GM21360 (cell line): ENCODE measurements at regions not wholly inside any gene's neighbourhood (a gene's known extent, or its start where the extent isn't known, plus 50 kb on each side); places are given as distances from the start of the nearest gene placed in this dataset.

Experiments
- ATAC-seq: cut with Tn5 transposase; IDR thresholded peaks from one replicate; pipeline ENCODE4 v1.9.1; 2021; ENCODE audit warnings: mild to moderate bottlenecking, moderate library complexity; ENCODE audit not compliant: unreplicated experiment

- no peak for ATAC-seq
These were observed 139.5 kb upstream of the RGMA start for GRCh38 chr15:93228546-93228945.

GRCh38 chr15:93223803-93224202 lies 134.8 kb upstream of the RGMA start:
- no peak for ATAC-seq

- ATAC-seq = no peak
These were observed 132.7 kb upstream of the RGMA start for GRCh38 chr15:93221759-93222158.

GRCh38 chr15:93219859-93220420 lies 130.9 kb upstream of the RGMA start:
- ATAC-seq = no peak

GRCh38 chr15:93217343-93217742 lies 128.3 kb upstream of the RGMA start:
- no peak for ATAC-seq

GRCh38 chr15:93214106-93214505 lies 125.1 kb upstream of the RGMA start:
- ATAC-seq = no peak

GRCh38 chr15:93213281-93213680 lies 124.3 kb upstream of the RGMA start:
- ATAC-seq = no peak

GRCh38 chr15:93212578-93212977 lies 123.6 kb upstream of the RGMA start:
- no peak for ATAC-seq

GRCh38 chr15:93210995-93211394 lies 122.0 kb upstream of the RGMA start:
- ATAC-seq = no peak

GRCh38 chr15:93209690-93210445 lies 120.9 kb upstream of the RGMA start:
- ATAC-seq = no peak

- ATAC-seq = no peak
These were observed 117.9 kb upstream of the RGMA start for GRCh38 chr15:93206893-93207292.

- ATAC-seq = no peak
These were observed 116.4 kb upstream of the RGMA start for GRCh38 chr15:93205413-93205812.

- ATAC-seq = no peak
These were observed 114.0 kb upstream of the RGMA start for GRCh38 chr15:93203036-93203435.

GRCh38 chr15:93202405-93202804 lies 113.4 kb upstream of the RGMA start:
- ATAC-seq = no peak

GRCh38 chr15:93201940-93202339 lies 112.9 kb upstream of the RGMA start:
- no peak for ATAC-seq

GRCh38 chr15:93200837-93201226 lies 111.8 kb upstream of the RGMA start:
- no peak for ATAC-seq

GRCh38 chr15:93200081-93200836 lies 111.2 kb upstream of the RGMA start:
- ATAC-seq = no peak

GRCh38 chr15:93196135-93196670 lies 107.2 kb upstream of the RGMA start:
- ATAC-seq = no peak

- no peak for ATAC-seq
These were observed 106.1 kb upstream of the RGMA start for GRCh38 chr15:93195109-93195508.

- no peak for ATAC-seq
These were observed 101.2 kb upstream of the RGMA start for GRCh38 chr15:93190238-93190637.

- no peak for ATAC-seq
These were observed 100.5 kb upstream of the RGMA start for GRCh38 chr15:93189561-93189960.

GRCh38 chr15:93188236-93188635 lies 99.2 kb upstream of the RGMA start:
- ATAC-seq = no peak
